ENCODE measurements at regions not wholly inside any gene's neighbourhood (a gene's known extent, or its start where the extent isn't known, plus 50 kb on each side); places are given as distances from the start of the nearest gene placed in this dataset.

DNA sequence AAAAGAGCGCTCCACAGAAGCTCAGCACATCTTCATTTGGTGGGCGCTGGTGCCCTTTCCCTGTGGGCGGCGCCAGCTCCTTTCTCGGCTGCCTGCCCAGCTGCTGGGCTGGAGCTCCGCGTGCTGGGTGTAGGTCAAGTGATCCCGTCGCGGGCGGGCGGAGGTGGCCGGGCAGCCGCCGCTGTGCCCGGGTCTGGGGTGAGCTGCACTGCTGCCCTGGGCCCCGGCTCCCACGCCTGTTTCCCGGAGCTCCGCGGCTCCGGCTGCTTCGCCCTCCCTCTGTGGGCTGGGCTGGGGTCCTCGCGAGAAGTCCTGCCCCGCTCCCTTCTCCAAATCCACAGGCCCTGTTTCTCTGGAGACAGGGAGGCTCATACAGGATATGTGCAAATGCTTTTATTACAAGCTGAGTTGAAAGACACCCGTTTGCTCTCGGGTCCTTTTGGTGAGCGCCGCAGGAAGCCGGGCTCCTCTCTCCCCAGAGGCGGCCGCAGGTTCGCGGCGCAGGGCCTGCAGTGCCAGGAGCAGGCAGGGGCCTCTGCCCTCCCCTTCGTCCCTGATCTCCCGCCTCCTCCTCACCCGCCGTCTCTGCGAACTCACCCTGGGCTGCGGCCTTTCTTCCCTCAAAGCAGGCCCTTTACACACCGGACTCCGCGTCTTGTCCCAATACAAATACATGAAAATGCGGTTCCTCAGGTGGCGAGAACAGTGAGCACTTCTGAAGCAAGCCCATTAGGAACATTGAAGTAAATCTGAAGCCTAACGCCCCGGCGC is 67.8 kb upstream of the CAPRIN2 start:
- Histone ChIP-seq H3K36me3 (ENCODE audit: control insufficient read depth, insufficient read depth, low read length) (no peaks in the 10 kb centered on the region), H3K4me3 (ENCODE audit: low read depth, low read length) (peak overlapping the region; percentile 44), H3K4me1 (ENCODE audit: control insufficient read depth, insufficient read depth, low read length) (peaks cover 17% of the 10 kb centered on the region), H3K9me3 (ENCODE audit: control insufficient read depth, insufficient read depth, low read length) (no peaks in the 10 kb centered on the region), H3K27me3 (ENCODE audit: control insufficient read depth, insufficient read depth, low read length) (no peaks in the 10 kb centered on the region), H3K27ac (ENCODE audit: low read depth, low read length) (peak overlapping the region; percentile 70)
- WGBS (ENCODE audit: insufficient coverage), result 3% methylated on average over 50 of the region's 50 CpGs
- peak; percentile 45 to 87 (median 52) for DNase-seq (ENCODE audit: low read depth in 4 of 6, low spot score in 6 of 6)

DNA sequence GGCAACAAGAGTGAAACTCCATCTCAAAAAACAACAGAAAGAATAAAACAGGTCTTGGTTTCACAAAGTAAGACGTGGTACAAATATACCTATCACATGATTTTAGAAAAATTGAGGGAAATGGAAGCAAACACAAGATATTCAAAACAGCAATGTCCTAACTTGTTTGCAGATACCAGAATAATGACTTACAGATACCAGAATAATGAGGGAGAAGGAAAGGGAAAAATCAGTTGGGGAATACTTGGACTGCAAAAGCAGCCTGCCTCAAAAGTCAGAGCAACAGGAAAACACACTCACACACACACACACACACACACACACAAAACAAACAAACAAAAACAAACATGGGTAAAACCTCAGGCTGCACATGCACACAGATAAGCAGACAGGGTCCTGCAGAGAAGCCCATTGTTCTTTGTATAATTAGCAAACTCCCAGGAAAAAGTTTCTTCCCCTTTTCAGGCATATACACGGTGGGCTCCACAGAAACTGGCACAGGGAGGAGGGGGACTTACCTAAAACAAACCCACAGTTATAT is 65.7 kb upstream of the CAPRIN2 start:
- Histone ChIP-seq H3K4me1 (ENCODE audit: control insufficient read depth, insufficient read depth, low read length) (peaks cover 17% of the 10 kb centered on the region), H3K27ac (ENCODE audit: low read depth, low read length) (no peak overlapping the region), H3K36me3 (ENCODE audit: control insufficient read depth, insufficient read depth, low read length) (no peaks in the 10 kb centered on the region), H3K4me3 (ENCODE audit: low read depth, low read length) (no peak overlapping the region), H3K27me3 (ENCODE audit: control insufficient read depth, insufficient read depth, low read length) (no peaks in the 10 kb centered on the region), H3K9me3 (ENCODE audit: control insufficient read depth, insufficient read depth, low read length) (no peaks in the 10 kb centered on the region)
- WGBS (ENCODE audit: insufficient coverage), result no CpG with 5 or more reads among the region's 2 CpGs
- DNase-seq (ENCODE audit: low read depth in 4 of 6, low spot score in 6 of 6), result no peak

DNA sequence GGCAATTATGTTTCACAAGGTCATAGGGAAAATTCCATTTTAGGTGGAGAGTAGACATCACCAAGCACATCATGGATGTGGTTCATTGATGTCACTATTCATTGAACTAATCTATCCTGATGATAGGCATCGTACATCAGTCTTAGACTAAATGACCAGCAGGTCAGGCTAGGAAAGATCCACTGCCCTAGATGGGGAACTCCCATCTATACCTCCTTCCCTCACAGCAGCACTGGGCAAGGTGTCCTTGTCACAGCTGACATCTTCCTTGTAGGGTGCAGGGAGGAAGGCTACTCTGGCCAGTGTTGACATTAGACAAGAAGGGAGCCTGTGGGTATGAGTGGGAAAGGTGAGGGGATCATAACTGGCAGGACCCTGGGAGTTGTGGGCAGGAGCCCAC is 63.8 kb upstream of the CAPRIN2 start:
- no peak overlapping the region for H3K27ac ChIP-seq (ENCODE audit: low read depth, low read length)
- no peaks in the 10 kb centered on the region for H3K27me3 ChIP-seq (ENCODE audit: control insufficient read depth, insufficient read depth, low read length)
- H3K36me3 ChIP-seq (ENCODE audit: control insufficient read depth, insufficient read depth, low read length), result no peaks in the 10 kb centered on the region
- DNase-seq (ENCODE audit: low read depth in 4 of 6, low spot score in 6 of 6), result no peak
- 100% methylated on average over 1 of the region's 1 CpG for WGBS (ENCODE audit: insufficient coverage)
- no peak overlapping the region for H3K4me3 ChIP-seq (ENCODE audit: low read depth, low read length)
- H3K4me1 ChIP-seq (ENCODE audit: control insufficient read depth, insufficient read depth, low read length), result peaks cover 14% of the 10 kb centered on the region
- H3K9me3 ChIP-seq (ENCODE audit: control insufficient read depth, insufficient read depth, low read length), result no peaks in the 10 kb centered on the region

DNA sequence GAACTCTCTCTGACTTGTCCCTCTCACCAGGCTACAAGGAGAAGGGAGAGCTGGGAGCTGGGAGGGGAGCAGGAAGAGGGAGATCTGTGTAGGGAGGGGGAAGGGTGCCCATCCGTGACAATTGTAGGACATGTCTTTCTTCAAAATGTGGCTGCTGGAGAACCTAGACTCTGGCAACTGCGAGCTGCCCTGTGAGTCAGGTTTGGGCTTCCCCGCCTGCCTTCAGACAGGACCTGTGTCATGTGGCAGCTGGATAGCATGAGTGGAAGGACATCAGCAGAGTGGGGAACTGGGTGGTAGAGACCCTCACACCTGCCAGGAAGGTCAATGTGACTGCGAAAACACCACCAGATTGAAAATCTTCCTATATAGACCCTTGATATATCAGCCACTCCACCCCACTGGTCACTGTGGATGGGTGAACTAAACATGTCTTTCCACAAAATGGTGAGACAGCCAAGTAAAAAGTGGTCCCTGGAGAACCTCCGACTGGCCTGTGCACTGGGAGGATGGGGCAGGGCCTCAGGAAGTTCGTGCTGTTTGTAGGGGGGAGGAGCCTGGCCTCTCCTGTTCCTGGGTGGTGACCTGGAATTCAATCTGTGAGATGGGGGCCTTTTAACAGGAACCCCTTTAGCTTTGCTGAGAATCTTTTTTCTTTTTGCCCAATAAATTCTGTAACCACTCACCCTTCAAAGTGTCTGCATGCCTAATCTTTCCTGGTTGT is 62.2 kb upstream of the CAPRIN2 start:
- no peak overlapping the region for H3K27ac ChIP-seq (ENCODE audit: low read depth, low read length)
- WGBS (ENCODE audit: insufficient coverage), result 82% methylated on average over 3 of the region's 6 CpGs

DNA sequence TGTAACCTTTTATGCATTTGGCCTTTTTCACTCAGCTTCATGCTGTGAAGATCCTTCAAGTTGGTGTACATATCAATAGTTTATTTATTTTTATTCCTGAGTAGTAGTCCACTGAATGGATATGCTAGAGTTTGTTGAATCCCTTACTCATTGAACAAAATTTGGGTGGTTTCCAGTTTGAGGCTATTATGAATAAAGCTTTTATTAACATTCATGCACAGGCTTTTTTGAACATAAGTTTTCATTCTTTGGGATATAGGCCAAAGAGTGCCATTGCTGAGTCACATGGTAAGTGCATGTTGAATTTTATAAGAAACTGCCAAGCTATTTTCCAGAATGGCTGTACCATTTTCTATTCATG is 59.5 kb upstream of the CAPRIN2 start:
- Histone ChIP-seq H3K4me1 (ENCODE audit: control insufficient read depth, insufficient read depth, low read length) (no peaks in the 10 kb centered on the region), H3K27ac (ENCODE audit: low read depth, low read length) (no peak overlapping the region), H3K9me3 (ENCODE audit: control insufficient read depth, insufficient read depth, low read length) (no peaks in the 10 kb centered on the region), H3K36me3 (ENCODE audit: control insufficient read depth, insufficient read depth, low read length) (no peaks in the 10 kb centered on the region), H3K4me3 (ENCODE audit: low read depth, low read length) (no peak overlapping the region), H3K27me3 (ENCODE audit: control insufficient read depth, insufficient read depth, low read length) (no peaks in the 10 kb centered on the region)
- no peak for DNase-seq (ENCODE audit: low read depth in 4 of 6, low spot score in 6 of 6)

More for the DNA sequence above, 62.2 kb upstream of the CAPRIN2 start:
- no peak for DNase-seq (ENCODE audit: low read depth in 4 of 6, low spot score in 6 of 6)
- no peaks in the 10 kb centered on the region for H3K4me1 ChIP-seq (ENCODE audit: control insufficient read depth, insufficient read depth, low read length)
- H3K4me3 ChIP-seq (ENCODE audit: low read depth, low read length), result no peak overlapping the region
- H3K9me3 ChIP-seq (ENCODE audit: control insufficient read depth, insufficient read depth, low read length), result no peaks in the 10 kb centered on the region
- no peaks in the 10 kb centered on the region for H3K27me3 ChIP-seq (ENCODE audit: control insufficient read depth, insufficient read depth, low read length)
- no peaks in the 10 kb centered on the region for H3K36me3 ChIP-seq (ENCODE audit: control insufficient read depth, insufficient read depth, low read length)

DNA sequence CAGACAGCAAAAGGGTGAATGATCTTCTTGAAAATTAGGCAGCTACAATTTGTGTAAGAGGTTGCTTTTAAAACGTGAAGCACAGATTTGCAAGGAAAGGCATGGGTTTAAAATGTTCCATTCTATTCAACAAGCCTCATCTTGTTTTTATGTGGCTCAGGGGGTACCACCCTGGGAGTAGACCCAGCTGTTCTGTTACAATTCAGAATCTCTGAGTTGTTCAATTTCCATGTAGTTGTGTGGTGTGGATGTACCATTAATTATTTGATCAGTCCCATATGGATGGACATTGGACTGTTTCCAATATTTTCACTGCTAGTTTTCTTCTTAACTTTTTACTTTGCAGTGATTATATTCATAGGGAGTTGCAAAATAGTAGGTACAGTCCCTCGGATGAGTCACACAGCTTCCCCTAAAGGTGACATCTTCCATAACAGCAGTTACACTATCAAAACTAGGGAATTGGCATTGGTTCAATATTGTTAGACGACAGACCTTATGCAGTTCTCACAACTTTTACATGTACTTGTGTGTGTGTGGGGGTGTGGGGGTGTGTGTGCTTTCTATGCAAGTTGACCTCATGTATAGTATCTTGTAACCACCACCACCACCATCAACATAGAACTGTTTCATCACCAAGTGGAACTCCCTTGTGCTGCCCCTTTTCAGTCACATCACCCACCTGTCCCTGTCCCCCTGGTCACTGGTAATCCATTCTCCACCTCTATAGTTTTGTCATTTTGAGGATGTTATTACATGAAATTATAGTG is 59.0 kb upstream of the CAPRIN2 start:
- no peaks in the 10 kb centered on the region for H3K36me3 ChIP-seq (ENCODE audit: control insufficient read depth, insufficient read depth, low read length)
- no CpG with 5 or more reads among the region's 3 CpGs for WGBS (ENCODE audit: insufficient coverage)
- H3K27ac ChIP-seq (ENCODE audit: low read depth, low read length), result no peak overlapping the region
- no peaks in the 10 kb centered on the region for H3K9me3 ChIP-seq (ENCODE audit: control insufficient read depth, insufficient read depth, low read length)
- H3K27me3 ChIP-seq (ENCODE audit: control insufficient read depth, insufficient read depth, low read length), result no peaks in the 10 kb centered on the region
- H3K4me3 ChIP-seq (ENCODE audit: low read depth, low read length), result no peak overlapping the region
- DNase-seq (ENCODE audit: low read depth in 4 of 6, low spot score in 6 of 6), result peak in 1 of 6 donors; percentile 61
- no peaks in the 10 kb centered on the region for H3K4me1 ChIP-seq (ENCODE audit: control insufficient read depth, insufficient read depth, low read length)

DNA sequence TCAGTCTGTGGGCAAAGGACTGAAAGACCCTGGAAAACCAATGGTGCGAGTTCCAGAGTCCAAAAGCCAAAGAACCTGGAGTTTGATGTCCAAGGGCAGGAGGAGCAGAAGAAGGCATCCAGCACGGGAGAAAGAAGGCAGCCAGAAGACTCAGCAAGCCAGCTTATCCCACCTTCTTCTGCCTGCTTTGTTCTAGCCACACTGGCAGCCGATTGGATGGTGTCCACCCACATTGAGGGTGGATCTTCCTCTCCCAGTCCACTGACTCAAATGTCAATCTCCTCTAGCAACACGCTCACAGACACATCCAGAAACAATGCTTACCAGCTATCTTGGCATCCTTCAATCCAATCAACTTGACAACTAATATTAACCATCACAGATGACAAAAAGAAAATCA is 57.2 kb upstream of the CAPRIN2 start:
- DNase-seq (ENCODE audit: low read depth in 4 of 6, low spot score in 6 of 6), result no peak
- no peaks in the 10 kb centered on the region for H3K27me3 ChIP-seq (ENCODE audit: control insufficient read depth, insufficient read depth, low read length)
- H3K4me3 ChIP-seq (ENCODE audit: low read depth, low read length), result no peak overlapping the region
- no peaks in the 10 kb centered on the region for H3K4me1 ChIP-seq (ENCODE audit: control insufficient read depth, insufficient read depth, low read length)
- no peaks in the 10 kb centered on the region for H3K9me3 ChIP-seq (ENCODE audit: control insufficient read depth, insufficient read depth, low read length)
- no peak overlapping the region for H3K27ac ChIP-seq (ENCODE audit: low read depth, low read length)
- H3K36me3 ChIP-seq (ENCODE audit: control insufficient read depth, insufficient read depth, low read length), result no peaks in the 10 kb centered on the region
- WGBS (ENCODE audit: insufficient coverage), result 73% methylated on average over 4 of the region's 4 CpGs

DNA sequence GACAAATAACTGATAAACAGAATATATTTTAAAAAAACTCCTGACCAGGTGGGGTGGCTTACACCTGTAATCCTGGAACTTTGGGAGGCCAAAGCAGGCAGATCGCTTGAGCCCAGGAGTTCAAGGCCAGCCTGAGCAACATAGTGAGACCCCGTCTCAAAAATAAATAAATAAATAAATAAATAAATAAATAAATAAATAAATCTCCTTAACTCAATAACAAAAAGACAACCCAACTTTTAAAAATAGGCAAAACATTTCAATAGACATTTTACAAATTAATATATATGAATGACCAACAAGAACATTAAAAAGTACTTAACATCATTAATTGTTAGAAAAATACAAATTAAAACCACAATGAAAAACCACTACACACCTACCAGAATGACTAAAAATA is 56.2 kb upstream of the CAPRIN2 start:
- no peak for DNase-seq (ENCODE audit: low read depth in 4 of 6, low spot score in 6 of 6)
- no CpG with 5 or more reads among the region's 2 CpGs for WGBS (ENCODE audit: insufficient coverage)
- H3K27ac ChIP-seq (ENCODE audit: low read depth, low read length), result no peak overlapping the region
- no peak overlapping the region for H3K4me3 ChIP-seq (ENCODE audit: low read depth, low read length)
- H3K36me3 ChIP-seq (ENCODE audit: control insufficient read depth, insufficient read depth, low read length), result no peaks in the 10 kb centered on the region
- H3K9me3 ChIP-seq (ENCODE audit: control insufficient read depth, insufficient read depth, low read length), result no peaks in the 10 kb centered on the region
- H3K27me3 ChIP-seq (ENCODE audit: control insufficient read depth, insufficient read depth, low read length), result no peaks in the 10 kb centered on the region
- H3K4me1 ChIP-seq (ENCODE audit: control insufficient read depth, insufficient read depth, low read length), result no peaks in the 10 kb centered on the region

DNA sequence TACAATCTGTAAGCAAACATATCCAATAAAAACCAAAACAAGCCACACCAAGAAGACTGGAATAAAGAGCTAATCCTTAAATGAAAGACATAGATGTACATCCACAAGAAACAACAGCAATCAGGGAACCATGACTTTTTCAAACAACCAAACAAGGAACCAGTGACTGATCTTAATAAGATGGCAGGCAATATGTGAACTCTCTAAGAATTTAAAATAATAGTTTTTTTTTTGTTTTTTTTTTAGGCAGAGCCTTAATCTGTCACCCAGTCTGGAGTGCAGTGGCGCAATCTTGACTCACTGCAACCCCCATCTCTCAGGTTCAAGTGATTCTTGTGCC is 52.9 kb upstream of the CAPRIN2 start:
- no peaks in the 10 kb centered on the region for H3K27me3 ChIP-seq (ENCODE audit: control insufficient read depth, insufficient read depth, low read length)
- H3K36me3 ChIP-seq (ENCODE audit: control insufficient read depth, insufficient read depth, low read length), result no peaks in the 10 kb centered on the region
- no CpG with 5 or more reads among the region's 1 CpG for WGBS (ENCODE audit: insufficient coverage)
- H3K4me3 ChIP-seq (ENCODE audit: low read depth, low read length), result no peak overlapping the region
- H3K27ac ChIP-seq (ENCODE audit: low read depth, low read length), result no peak overlapping the region
- peaks cover 2% of the 10 kb centered on the region for H3K9me3 ChIP-seq (ENCODE audit: control insufficient read depth, insufficient read depth, low read length)
- DNase-seq (ENCODE audit: low read depth in 4 of 6, low spot score in 6 of 6), result no peak
- no peaks in the 10 kb centered on the region for H3K4me1 ChIP-seq (ENCODE audit: control insufficient read depth, insufficient read depth, low read length)
